Vagina (tissue), 2 donors: ENCODE measurements at regions not wholly inside any gene's neighbourhood (a gene's known extent, or its start where the extent isn't known, plus 50 kb on each side); places are given as distances from the start of the nearest gene placed in this dataset.

Experiments used
- DNase-seq, 2 donors: peaks; one replicate each; pipeline ENCODE4 v3.0.0-alpha.2; 2017; ENCODE audit errors: extremely low spot score in 2 of 2
- H3K27ac ChIP-seq: fragments of 200-600 bp; sonication (generic); one replicate; pipeline ENCODE4 v1.5.1; 2019
- H3K27me3 ChIP-seq: fragments of 200-600 bp; sonication (generic); one replicate; pipeline ENCODE4 v1.5.1; 2019
- H3K36me3 ChIP-seq, 2 donors: fragments of 200-600 bp; sonication (generic); one replicate each; pipeline ENCODE4 v1.5.1; 2017 to 2019
- H3K4me1 ChIP-seq: fragments of 200-600 bp; sonication (generic); one replicate; pipeline ENCODE4 v1.5.1; 2019
- H3K4me3 ChIP-seq, 2 donors: fragments of 200-600 bp; sonication (generic); 1 replicate in 1 of 2; 2 replicates in 1 of 2; pipeline ENCODE4 v1.5.1; 2016 to 2019
- H3K9me3 ChIP-seq: fragments of 200-600 bp; sonication (generic); one replicate; pipeline ENCODE4 v1.5.1; 2019
- POLR2A ChIP-seq, 2 donors: fragments of 450-650 bp; IDR thresholded peaks; one replicate each; pipeline ENCODE4 v1.6.1; 2017; ENCODE audit warnings: antibody characterized with exemption in 2 of 2, mild to moderate bottlenecking in 2 of 2, moderate library complexity in 2 of 2
- POLR2AphosphoS5 ChIP-seq, 2 donors: sonication (generic); formaldehyde crosslinking; IDR thresholded peaks; one replicate each; pipeline ENCODE4 v1.9.0; 2017; ENCODE audit warnings: antibody characterized with exemption in 2 of 2, mild to moderate bottlenecking in 2 of 2, low read depth in 1 of 2; ENCODE audit not compliant: insufficient read depth in 1 of 2
- intact Hi-C: fragments of 100-400 bp; cut with DNase I; formaldehyde crosslinking; loops from one replicate; pipeline ENCODE4 v1.15.1; 2023
- TF ChIP-seq, protein P1 (sequence below), 3 experiments: fragments of 450-650 bp in 2 of 3; fragments of 200-600 bp in 1 of 3; sonication (generic) in 1 of 3; IDR thresholded peaks; one replicate each; pipeline ENCODE4 v1.5.1; 2017 to 2019; ENCODE audit warnings: antibody characterized with exemption in 3 of 3, mild to moderate bottlenecking in 2 of 3, moderate library complexity in 2 of 3

- Histone ChIP-seq H3K27me3 (no peaks in the 10 kb centered on the region), H3K4me1 (no peaks in the 10 kb centered on the region), H3K4me3 (no peak overlapping the region), H3K36me3 (no peaks in the 10 kb centered on the region), H3K27ac (no peak overlapping the region), H3K9me3 (no peaks in the 10 kb centered on the region)
- DNase-seq = no peak
- intact Hi-C loops = no loop called here
- TF ChIP-seq POLR2AphosphoS5 (IDR thresholded peaks at IDR 0.05; ENCODE audit: insufficient read depth in 1 of 2, low read depth in 1 of 2) (no peak), POLR2A (IDR thresholded peaks at IDR 0.05) (no peak)
- TF ChIP-seq, protein P1, sequence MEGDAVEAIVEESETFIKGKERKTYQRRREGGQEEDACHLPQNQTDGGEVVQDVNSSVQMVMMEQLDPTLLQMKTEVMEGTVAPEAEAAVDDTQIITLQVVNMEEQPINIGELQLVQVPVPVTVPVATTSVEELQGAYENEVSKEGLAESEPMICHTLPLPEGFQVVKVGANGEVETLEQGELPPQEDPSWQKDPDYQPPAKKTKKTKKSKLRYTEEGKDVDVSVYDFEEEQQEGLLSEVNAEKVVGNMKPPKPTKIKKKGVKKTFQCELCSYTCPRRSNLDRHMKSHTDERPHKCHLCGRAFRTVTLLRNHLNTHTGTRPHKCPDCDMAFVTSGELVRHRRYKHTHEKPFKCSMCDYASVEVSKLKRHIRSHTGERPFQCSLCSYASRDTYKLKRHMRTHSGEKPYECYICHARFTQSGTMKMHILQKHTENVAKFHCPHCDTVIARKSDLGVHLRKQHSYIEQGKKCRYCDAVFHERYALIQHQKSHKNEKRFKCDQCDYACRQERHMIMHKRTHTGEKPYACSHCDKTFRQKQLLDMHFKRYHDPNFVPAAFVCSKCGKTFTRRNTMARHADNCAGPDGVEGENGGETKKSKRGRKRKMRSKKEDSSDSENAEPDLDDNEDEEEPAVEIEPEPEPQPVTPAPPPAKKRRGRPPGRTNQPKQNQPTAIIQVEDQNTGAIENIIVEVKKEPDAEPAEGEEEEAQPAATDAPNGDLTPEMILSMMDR (IDR thresholded peaks at IDR 0.05) = no peak
Measured at GRCh38 chr1:81327743-81328142, 473.0 kb upstream of the ADGRL2 start.

- Histone ChIP-seq H3K36me3 (no peaks in the 10 kb centered on the region), H3K27ac (no peak overlapping the region), H3K4me3 (no peak overlapping the region), H3K9me3 (no peaks in the 10 kb centered on the region), H3K27me3 (no peaks in the 10 kb centered on the region), H3K4me1 (no peaks in the 10 kb centered on the region)
- DNase-seq = no peak
- intact Hi-C loops = no loop called here
- no peak for TF ChIP-seq POLR2A (IDR thresholded peaks at IDR 0.05)
- TF ChIP-seq, protein P1 (IDR thresholded peaks at IDR 0.05) = no peak
- no peak for TF ChIP-seq POLR2AphosphoS5 (IDR thresholded peaks at IDR 0.05; ENCODE audit: insufficient read depth in 1 of 2, low read depth in 1 of 2)
Measured at GRCh38 chr1:81327103-81327710, 473.5 kb upstream of the ADGRL2 start.

DNA sequence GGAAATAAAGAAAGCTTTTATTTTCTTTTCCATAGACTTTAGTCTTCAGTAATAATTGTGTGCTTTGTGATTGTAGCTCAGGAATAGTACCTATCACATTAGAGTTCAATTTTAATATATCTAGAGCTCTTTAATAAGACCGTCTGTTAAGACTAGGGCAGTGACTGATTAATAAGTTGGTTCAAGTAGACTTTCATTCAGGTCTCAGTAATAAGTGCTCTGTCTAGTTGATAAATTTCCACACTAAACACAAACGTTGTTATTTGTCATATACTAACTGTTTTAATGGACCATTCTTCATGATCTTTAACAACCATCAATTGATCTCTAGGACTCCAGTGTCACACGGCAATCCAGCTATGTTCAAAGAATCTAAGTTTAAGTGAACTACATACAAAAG, 474.5 kb upstream of the ADGRL2 start:
- H3K27ac ChIP-seq = no peak overlapping the region
- intact Hi-C loops = no loop called here
- no peak overlapping the region for H3K4me3 ChIP-seq
- H3K4me1 ChIP-seq = no peaks in the 10 kb centered on the region
- H3K27me3 ChIP-seq = no peaks in the 10 kb centered on the region
- H3K9me3 ChIP-seq = no peaks in the 10 kb centered on the region
- TF ChIP-seq POLR2A (IDR thresholded peaks at IDR 0.05) = no peak
- TF ChIP-seq, protein P1 (IDR thresholded peaks at IDR 0.05) = no peak
- no peaks in the 10 kb centered on the region for H3K36me3 ChIP-seq
- DNase-seq = no peak

- H3K27me3 ChIP-seq = no peaks in the 10 kb centered on the region
- H3K4me1 ChIP-seq = no peaks in the 10 kb centered on the region
- no peaks in the 10 kb centered on the region for H3K9me3 ChIP-seq
- H3K36me3 ChIP-seq = no peaks in the 10 kb centered on the region
- DNase-seq = no peak
- intact Hi-C loops = no loop called here
- no peak overlapping the region for H3K4me3 ChIP-seq
- TF ChIP-seq POLR2A (IDR thresholded peaks at IDR 0.05) (no peak), POLR2AphosphoS5 (IDR thresholded peaks at IDR 0.05; ENCODE audit: insufficient read depth in 1 of 2, low read depth in 1 of 2) (no peak)
- TF ChIP-seq, protein P1 (IDR thresholded peaks at IDR 0.05) = no peak
- H3K27ac ChIP-seq = no peak overlapping the region
Measured at GRCh38 chr1:81325397-81325796, 475.3 kb upstream of the ADGRL2 start.

GRCh38 chr1:81323862-81324261, 476.9 kb upstream of the ADGRL2 start:
- Histone ChIP-seq H3K36me3 (no peaks in the 10 kb centered on the region), H3K4me3 (no peak overlapping the region), H3K4me1 (no peaks in the 10 kb centered on the region), H3K9me3 (no peaks in the 10 kb centered on the region), H3K27me3 (no peaks in the 10 kb centered on the region), H3K27ac (no peak overlapping the region)
- DNase-seq = no peak
- intact Hi-C loops = no loop called here
- TF ChIP-seq POLR2AphosphoS5 (IDR thresholded peaks at IDR 0.05; ENCODE audit: insufficient read depth in 1 of 2, low read depth in 1 of 2) (no peak), POLR2A (IDR thresholded peaks at IDR 0.05) (no peak)
- TF ChIP-seq, protein P1 (IDR thresholded peaks at IDR 0.05) = no peak
